Activated naive CD4-positive, alpha-beta T cell treated with anti-CD3 and anti-CD28 coated beads for 36 hours (primary cell): ENCODE measurements at regions not wholly inside any gene's neighbourhood (a gene's known extent, or its start where the extent isn't known, plus 50 kb on each side); places are given as distances from the start of the nearest gene placed in this dataset.
A peak's percentile ranks its signal among the peaks of the same experiment; 100 is the strongest.

Source experiments
- CTCF ChIA-PET: fragments of 350-600 bp; sonication (Branson Sonifier 250); formaldehyde crosslinking; loops from one replicate; lab custom pipeline; 2021; ENCODE audit warnings: antibody characterized with exemption; lab: Charles Lee
- DNase-seq: peaks from one replicate; pipeline ENCODE4 v3.0.0-alpha.2; 2020
- H3K27ac Mint-ChIP-seq: one replicate; pipeline ENCODE4 v1.8.0; 2021; ENCODE audit warnings: mild to moderate bottlenecking, mixed read lengths
- H3K27me3 Mint-ChIP-seq: one replicate; pipeline ENCODE4 v1.8.0; 2021; ENCODE audit warnings: low read depth, mixed read lengths
- H3K36me3 Mint-ChIP-seq: one replicate; pipeline ENCODE4 v1.8.0; 2021; ENCODE audit warnings: low read depth, mixed read lengths
- H3K4me1 Mint-ChIP-seq: one replicate; pipeline ENCODE4 v1.8.0; 2021; ENCODE audit warnings: low read depth, mixed read lengths
- H3K4me3 Mint-ChIP-seq: one replicate; pipeline ENCODE4 v1.8.0; 2021; ENCODE audit warnings: mild to moderate bottlenecking, moderate library complexity, mixed read lengths
- H3K9me3 Mint-ChIP-seq: one replicate; pipeline ENCODE4 v1.8.0; 2021; ENCODE audit warnings: mixed read lengths
- intact Hi-C: fragments of 100-400 bp; cut with micrococcal nuclease; formaldehyde crosslinking; loops from one replicate; pipeline ENCODE4 v1.15.1; 2023

GRCh38 chr1:29981586-29982239, 741.7 kb downstream of the MATN1 start:
- Mint-ChIP-seq H3K4me1 (no peaks in the 10 kb centered on the region), H3K27me3 (peaks cover 19% of the 10 kb centered on the region), H3K36me3 (peaks cover 1% of the 10 kb centered on the region), H3K27ac (no peak overlapping the region), H3K4me3 (no peak overlapping the region), H3K9me3 (peaks cover 3% of the 10 kb centered on the region)
- intact Hi-C loops, result no loop called here
- DNase-seq, result no peak
- CTCF ChIA-PET, result interaction anchor here (0.6 kb wide), 1 partner anchor 210 kb away, joined by 3 read pairs; no protein-coding TSS in a partner anchor

GRCh38 chr1:29977550-29977949, 741.2 kb downstream of the PTPRU start:
- intact Hi-C loops, result no loop called here
- H3K4me1 Mint-ChIP-seq, result peaks cover 8% of the 10 kb centered on the region
- no peak overlapping the region for H3K27ac Mint-ChIP-seq
- no peak for DNase-seq
- CTCF ChIA-PET, result no interaction called here
- H3K36me3 Mint-ChIP-seq, result peaks cover 1% of the 10 kb centered on the region
- H3K27me3 Mint-ChIP-seq, result peaks cover 10% of the 10 kb centered on the region
- peaks cover 7% of the 10 kb centered on the region for H3K9me3 Mint-ChIP-seq
- no peak overlapping the region for H3K4me3 Mint-ChIP-seq

GRCh38 chr1:29975036-29975694, 738.8 kb downstream of the PTPRU start:
- no peak overlapping the region for H3K27ac Mint-ChIP-seq
- intact Hi-C loops, result no loop called here
- peaks cover 7% of the 10 kb centered on the region for H3K9me3 Mint-ChIP-seq
- H3K4me3 Mint-ChIP-seq, result no peak overlapping the region
- peaks cover 13% of the 10 kb centered on the region for H3K27me3 Mint-ChIP-seq
- peaks cover 1% of the 10 kb centered on the region for H3K36me3 Mint-ChIP-seq
- peaks cover 8% of the 10 kb centered on the region for H3K4me1 Mint-ChIP-seq
- DNase-seq, result peak; percentile 23
- CTCF ChIA-PET, result no interaction called here

- Mint-ChIP-seq H3K9me3 (peaks cover 7% of the 10 kb centered on the region), H3K27me3 (peaks cover 10% of the 10 kb centered on the region), H3K36me3 (no peaks in the 10 kb centered on the region), H3K4me3 (no peak overlapping the region), H3K4me1 (peaks cover 8% of the 10 kb centered on the region), H3K27ac (no peak overlapping the region)
- DNase-seq, result peak; percentile 21
- CTCF ChIA-PET, result no interaction called here
- intact Hi-C loops, result no loop called here
Measured at GRCh38 chr1:29974316-29974724, 738.0 kb downstream of the PTPRU start.

- DNase-seq, result no peak
- intact Hi-C loops, result no loop called here
- peaks cover 10% of the 10 kb centered on the region for H3K27me3 Mint-ChIP-seq
- H3K4me1 Mint-ChIP-seq, result peaks cover 8% of the 10 kb centered on the region
- H3K36me3 Mint-ChIP-seq, result no peaks in the 10 kb centered on the region
- CTCF ChIA-PET, result interaction anchor here (0.6 kb wide), 1 partner anchor 12 kb away, joined by 3 read pairs; no protein-coding TSS in a partner anchor
- H3K4me3 Mint-ChIP-seq, result no peak overlapping the region
- peaks cover 7% of the 10 kb centered on the region for H3K9me3 Mint-ChIP-seq
- H3K27ac Mint-ChIP-seq, result peak overlapping the region; percentile 0
Measured at GRCh38 chr1:29973406-29973805, 737.1 kb downstream of the PTPRU start.

GRCh38 chr1:29972421-29973053, 736.2 kb downstream of the PTPRU start:
- peaks cover 10% of the 10 kb centered on the region for H3K27me3 Mint-ChIP-seq

GRCh38 chr1:29971703-29972102, 735.4 kb downstream of the PTPRU start:
- Mint-ChIP-seq H3K27me3 (peaks cover 10% of the 10 kb centered on the region), H3K27ac (no peak overlapping the region), H3K36me3 (no peaks in the 10 kb centered on the region), H3K9me3 (peaks cover 5% of the 10 kb centered on the region), H3K4me1 (peaks cover 8% of the 10 kb centered on the region), H3K4me3 (no peak overlapping the region)
- no peak for DNase-seq
- CTCF ChIA-PET, result interaction anchor here (0.6 kb wide), 1 partner anchor 14 kb away, joined by 3 read pairs; no protein-coding TSS in a partner anchor
- intact Hi-C loops, result no loop called here

More at GRCh38 chr1:29972421-29973053, 736.2 kb downstream of the PTPRU start:
- intact Hi-C loops, result no loop called here
- H3K4me3 Mint-ChIP-seq, result no peak overlapping the region
- H3K27ac Mint-ChIP-seq, result no peak overlapping the region
- CTCF ChIA-PET, result no interaction called here
- peaks cover 8% of the 10 kb centered on the region for H3K4me1 Mint-ChIP-seq
- DNase-seq, result no peak
- H3K9me3 Mint-ChIP-seq, result peaks cover 7% of the 10 kb centered on the region
- no peaks in the 10 kb centered on the region for H3K36me3 Mint-ChIP-seq

- Mint-ChIP-seq H3K27ac (no peak overlapping the region), H3K4me1 (peaks cover 8% of the 10 kb centered on the region), H3K4me3 (no peak overlapping the region), H3K27me3 (peaks cover 10% of the 10 kb centered on the region), H3K36me3 (no peaks in the 10 kb centered on the region), H3K9me3 (peaks cover 5% of the 10 kb centered on the region)
- DNase-seq, result no peak
- intact Hi-C loops, result no loop called here
- CTCF ChIA-PET, result no interaction called here
Measured at GRCh38 chr1:29970747-29971325, 734.5 kb downstream of the PTPRU start.

- Mint-ChIP-seq H3K27me3 (peaks cover 12% of the 10 kb centered on the region), H3K4me1 (peaks cover 8% of the 10 kb centered on the region), H3K36me3 (no peaks in the 10 kb centered on the region), H3K27ac (no peak overlapping the region), H3K9me3 (peaks cover 3% of the 10 kb centered on the region), H3K4me3 (no peak overlapping the region)
- no peak for DNase-seq
- CTCF ChIA-PET, result no interaction called here
- intact Hi-C loops, result no loop called here
Measured at GRCh38 chr1:29969576-29969975, 733.3 kb downstream of the PTPRU start.

- DNase-seq, result no peak
- Mint-ChIP-seq H3K9me3 (no peaks in the 10 kb centered on the region), H3K4me1 (no peaks in the 10 kb centered on the region), H3K4me3 (no peak overlapping the region), H3K36me3 (no peaks in the 10 kb centered on the region), H3K27ac (no peak overlapping the region), H3K27me3 (peaks cover 17% of the 10 kb centered on the region)
- CTCF ChIA-PET, result no interaction called here
- intact Hi-C loops, result no loop called here
Measured at GRCh38 chr1:29967261-29967660, 730.9 kb downstream of the PTPRU start.

- Mint-ChIP-seq H3K4me3 (no peak overlapping the region), H3K4me1 (no peaks in the 10 kb centered on the region), H3K36me3 (no peaks in the 10 kb centered on the region), H3K27ac (no peak overlapping the region), H3K9me3 (no peaks in the 10 kb centered on the region), H3K27me3 (peaks cover 17% of the 10 kb centered on the region)
- intact Hi-C loops, result no loop called here
- no peak for DNase-seq
- CTCF ChIA-PET, result no interaction called here
Measured at GRCh38 chr1:29966526-29967045, 730.3 kb downstream of the PTPRU start.
